ENCODE measurements at regions not wholly inside any gene's neighbourhood (a gene's known extent, or its start where the extent isn't known, plus 50 kb on each side); places are given as distances from the start of the nearest gene placed in this dataset.

DNA sequence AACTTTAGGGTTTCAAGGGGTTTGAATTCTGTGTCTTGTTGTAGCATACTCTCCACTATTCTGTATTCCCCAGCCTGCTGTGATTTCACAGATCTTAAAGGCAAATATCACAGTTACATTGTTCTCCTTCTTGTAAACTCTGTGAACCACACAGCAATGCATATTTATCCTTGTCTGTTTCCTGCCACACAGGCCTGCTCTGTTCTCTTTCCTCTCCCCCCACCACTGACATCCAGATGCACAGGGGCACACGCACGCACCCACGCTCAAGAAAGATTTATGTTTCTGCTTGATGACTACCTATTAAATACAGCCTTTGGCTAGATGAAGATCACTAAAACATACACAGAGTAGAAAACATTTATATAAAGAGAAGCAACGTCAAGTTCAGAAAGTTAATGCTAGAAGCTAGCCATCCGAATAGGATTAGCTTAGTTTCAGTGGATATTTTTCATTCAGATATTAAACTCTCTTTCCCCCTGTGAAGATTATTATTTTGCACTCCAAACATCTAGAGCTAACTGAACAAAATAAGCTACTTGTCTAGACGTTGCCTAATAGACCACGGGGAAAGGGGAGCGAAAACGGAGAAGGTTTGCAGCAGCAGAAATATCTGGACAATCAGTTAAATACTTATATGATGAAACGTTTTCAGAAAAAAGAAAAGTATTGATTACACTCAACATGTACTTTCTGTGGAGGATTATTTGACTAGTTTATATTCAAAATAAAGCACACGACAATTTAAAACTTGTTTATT, 193.1 kb upstream of the SEMA3C start:
- TF ChIP-seq CTBP1 (IDR thresholded peaks at IDR 0.05; ENCODE audit: borderline replicate concordance) (peak; percentile 32; the same call in 1 of the 2 replicates), BHLHE40 (IDR thresholded peaks at IDR 0.05; ENCODE audit: borderline replicate concordance) (no peak), NFRKB (IDR thresholded peaks at IDR 0.05) (no peak), FOXM1 (IDR thresholded peaks at IDR 0.05; ENCODE audit: borderline replicate concordance) (no peak), SP1 (IDR thresholded peaks at IDR 0.05) (no peak), ZNF384 (IDR thresholded peaks at IDR 0.05) (no peak), ARNT (IDR thresholded peaks at IDR 0.05) (peak; percentile 66), TARDBP (IDR thresholded peaks at IDR 0.05) (no peak)
- TF ChIP-seq, protein P1, sequence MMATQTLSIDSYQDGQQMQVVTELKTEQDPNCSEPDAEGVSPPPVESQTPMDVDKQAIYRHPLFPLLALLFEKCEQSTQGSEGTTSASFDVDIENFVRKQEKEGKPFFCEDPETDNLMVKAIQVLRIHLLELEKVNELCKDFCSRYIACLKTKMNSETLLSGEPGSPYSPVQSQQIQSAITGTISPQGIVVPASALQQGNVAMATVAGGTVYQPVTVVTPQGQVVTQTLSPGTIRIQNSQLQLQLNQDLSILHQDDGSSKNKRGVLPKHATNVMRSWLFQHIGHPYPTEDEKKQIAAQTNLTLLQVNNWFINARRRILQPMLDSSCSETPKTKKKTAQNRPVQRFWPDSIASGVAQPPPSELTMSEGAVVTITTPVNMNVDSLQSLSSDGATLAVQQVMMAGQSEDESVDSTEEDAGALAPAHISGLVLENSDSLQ (IDR thresholded peaks at IDR 0.05): peak; percentile 90

Measured in HEK293T (cell line).